ENCODE measurements at regions not wholly inside any gene's neighbourhood (a gene's known extent, or its start where the extent isn't known, plus 50 kb on each side); places are given as distances from the start of the nearest gene placed in this dataset.

GRCh38 chr11:112606656-112607055, 346.0 kb upstream of the PLET1 start:
- TF ChIP-seq CTCF (IDR thresholded peaks at IDR 0.05) (no peak), POLR2A (IDR thresholded peaks at IDR 0.05) (no peak)
